ENCODE measurements at regions not wholly inside any gene's neighbourhood (a gene's known extent, or its start where the extent isn't known, plus 50 kb on each side); places are given as distances from the start of the nearest gene placed in this dataset.

DNA sequence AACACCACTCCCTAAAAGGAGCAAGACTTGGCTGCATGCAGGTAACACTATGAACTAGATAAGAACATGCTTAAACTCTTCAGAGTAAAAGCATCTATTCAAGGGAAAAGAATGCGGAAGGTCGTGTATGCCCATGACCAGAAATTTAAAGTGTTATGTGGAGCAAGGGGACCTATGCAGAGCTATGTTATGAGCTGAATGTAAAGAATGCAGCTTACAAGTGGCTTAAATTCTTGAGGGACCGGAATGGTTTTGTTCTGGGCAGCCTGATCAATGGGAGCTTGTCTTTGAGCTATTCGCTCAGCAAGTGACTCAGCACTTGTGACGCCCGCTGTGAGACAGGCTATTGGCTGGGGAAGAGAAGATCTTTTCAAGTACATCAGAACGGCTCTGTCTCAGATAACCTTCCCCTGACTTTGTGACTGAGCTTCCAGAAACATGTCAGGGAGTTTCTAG is 367.5 kb upstream of the THBS1 start:
- H3K27ac Mint-ChIP-seq = peak overlapping the region; percentile 100
- ChIA-PET POLR2A (interaction anchor here (0.9 to 1.2 kb wide), 4 partner anchors 41 to 370 kb away, joined by 3 to 31 read pairs (median 3); partner anchors contain the start of gene THBS1), CTCF (interaction anchor here (0.8 to 1.2 kb wide), 2 partner anchors 59 to 367 kb away, joined by 4 to 16 read pairs; partner anchors contain the start of gene THBS1)
- peak overlapping the region; percentile 31; the same call in 1 of the 2 replicates for H3K4me3 Mint-ChIP-seq
- peaks cover 29% of the 10 kb centered on the region for H3K4me1 Mint-ChIP-seq
- TF ChIP-seq, protein P1, sequence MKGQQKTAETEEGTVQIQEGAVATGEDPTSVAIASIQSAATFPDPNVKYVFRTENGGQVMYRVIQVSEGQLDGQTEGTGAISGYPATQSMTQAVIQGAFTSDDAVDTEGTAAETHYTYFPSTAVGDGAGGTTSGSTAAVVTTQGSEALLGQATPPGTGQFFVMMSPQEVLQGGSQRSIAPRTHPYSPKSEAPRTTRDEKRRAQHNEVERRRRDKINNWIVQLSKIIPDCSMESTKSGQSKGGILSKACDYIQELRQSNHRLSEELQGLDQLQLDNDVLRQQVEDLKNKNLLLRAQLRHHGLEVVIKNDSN (CRISPR knock-in tag; IDR thresholded peaks at IDR 0.05) = no peak
- TF ChIP-seq, protein P2, sequence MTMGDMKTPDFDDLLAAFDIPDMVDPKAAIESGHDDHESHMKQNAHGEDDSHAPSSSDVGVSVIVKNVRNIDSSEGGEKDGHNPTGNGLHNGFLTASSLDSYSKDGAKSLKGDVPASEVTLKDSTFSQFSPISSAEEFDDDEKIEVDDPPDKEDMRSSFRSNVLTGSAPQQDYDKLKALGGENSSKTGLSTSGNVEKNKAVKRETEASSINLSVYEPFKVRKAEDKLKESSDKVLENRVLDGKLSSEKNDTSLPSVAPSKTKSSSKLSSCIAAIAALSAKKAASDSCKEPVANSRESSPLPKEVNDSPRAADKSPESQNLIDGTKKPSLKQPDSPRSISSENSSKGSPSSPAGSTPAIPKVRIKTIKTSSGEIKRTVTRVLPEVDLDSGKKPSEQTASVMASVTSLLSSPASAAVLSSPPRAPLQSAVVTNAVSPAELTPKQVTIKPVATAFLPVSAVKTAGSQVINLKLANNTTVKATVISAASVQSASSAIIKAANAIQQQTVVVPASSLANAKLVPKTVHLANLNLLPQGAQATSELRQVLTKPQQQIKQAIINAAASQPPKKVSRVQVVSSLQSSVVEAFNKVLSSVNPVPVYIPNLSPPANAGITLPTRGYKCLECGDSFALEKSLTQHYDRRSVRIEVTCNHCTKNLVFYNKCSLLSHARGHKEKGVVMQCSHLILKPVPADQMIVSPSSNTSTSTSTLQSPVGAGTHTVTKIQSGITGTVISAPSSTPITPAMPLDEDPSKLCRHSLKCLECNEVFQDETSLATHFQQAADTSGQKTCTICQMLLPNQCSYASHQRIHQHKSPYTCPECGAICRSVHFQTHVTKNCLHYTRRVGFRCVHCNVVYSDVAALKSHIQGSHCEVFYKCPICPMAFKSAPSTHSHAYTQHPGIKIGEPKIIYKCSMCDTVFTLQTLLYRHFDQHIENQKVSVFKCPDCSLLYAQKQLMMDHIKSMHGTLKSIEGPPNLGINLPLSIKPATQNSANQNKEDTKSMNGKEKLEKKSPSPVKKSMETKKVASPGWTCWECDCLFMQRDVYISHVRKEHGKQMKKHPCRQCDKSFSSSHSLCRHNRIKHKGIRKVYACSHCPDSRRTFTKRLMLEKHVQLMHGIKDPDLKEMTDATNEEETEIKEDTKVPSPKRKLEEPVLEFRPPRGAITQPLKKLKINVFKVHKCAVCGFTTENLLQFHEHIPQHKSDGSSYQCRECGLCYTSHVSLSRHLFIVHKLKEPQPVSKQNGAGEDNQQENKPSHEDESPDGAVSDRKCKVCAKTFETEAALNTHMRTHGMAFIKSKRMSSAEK (CRISPR knock-in tag; IDR thresholded peaks at IDR 0.05; ENCODE audit: borderline replicate concordance) = 0 out of 2 replicates have a peak, but pooled peaks have one; percentile 31
- TF ChIP-seq NFE2L1 (CRISPR knock-in tag; IDR thresholded peaks at IDR 0.05) = peak; percentile 98
- TF ChIP-seq TEAD4 (CRISPR knock-in tag; IDR thresholded peaks at IDR 0.05) = peak; percentile 70; the same call in 1 of the 2 replicates
- TF ChIP-seq, protein P3, sequence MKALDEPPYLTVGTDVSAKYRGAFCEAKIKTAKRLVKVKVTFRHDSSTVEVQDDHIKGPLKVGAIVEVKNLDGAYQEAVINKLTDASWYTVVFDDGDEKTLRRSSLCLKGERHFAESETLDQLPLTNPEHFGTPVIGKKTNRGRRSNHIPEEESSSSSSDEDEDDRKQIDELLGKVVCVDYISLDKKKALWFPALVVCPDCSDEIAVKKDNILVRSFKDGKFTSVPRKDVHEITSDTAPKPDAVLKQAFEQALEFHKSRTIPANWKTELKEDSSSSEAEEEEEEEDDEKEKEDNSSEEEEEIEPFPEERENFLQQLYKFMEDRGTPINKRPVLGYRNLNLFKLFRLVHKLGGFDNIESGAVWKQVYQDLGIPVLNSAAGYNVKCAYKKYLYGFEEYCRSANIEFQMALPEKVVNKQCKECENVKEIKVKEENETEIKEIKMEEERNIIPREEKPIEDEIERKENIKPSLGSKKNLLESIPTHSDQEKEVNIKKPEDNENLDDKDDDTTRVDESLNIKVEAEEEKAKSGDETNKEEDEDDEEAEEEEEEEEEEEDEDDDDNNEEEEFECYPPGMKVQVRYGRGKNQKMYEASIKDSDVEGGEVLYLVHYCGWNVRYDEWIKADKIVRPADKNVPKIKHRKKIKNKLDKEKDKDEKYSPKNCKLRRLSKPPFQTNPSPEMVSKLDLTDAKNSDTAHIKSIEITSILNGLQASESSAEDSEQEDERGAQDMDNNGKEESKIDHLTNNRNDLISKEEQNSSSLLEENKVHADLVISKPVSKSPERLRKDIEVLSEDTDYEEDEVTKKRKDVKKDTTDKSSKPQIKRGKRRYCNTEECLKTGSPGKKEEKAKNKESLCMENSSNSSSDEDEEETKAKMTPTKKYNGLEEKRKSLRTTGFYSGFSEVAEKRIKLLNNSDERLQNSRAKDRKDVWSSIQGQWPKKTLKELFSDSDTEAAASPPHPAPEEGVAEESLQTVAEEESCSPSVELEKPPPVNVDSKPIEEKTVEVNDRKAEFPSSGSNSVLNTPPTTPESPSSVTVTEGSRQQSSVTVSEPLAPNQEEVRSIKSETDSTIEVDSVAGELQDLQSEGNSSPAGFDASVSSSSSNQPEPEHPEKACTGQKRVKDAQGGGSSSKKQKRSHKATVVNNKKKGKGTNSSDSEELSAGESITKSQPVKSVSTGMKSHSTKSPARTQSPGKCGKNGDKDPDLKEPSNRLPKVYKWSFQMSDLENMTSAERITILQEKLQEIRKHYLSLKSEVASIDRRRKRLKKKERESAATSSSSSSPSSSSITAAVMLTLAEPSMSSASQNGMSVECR (CRISPR knock-in tag; IDR thresholded peaks at IDR 0.05; ENCODE audit: borderline replicate concordance) = no peak
- peak; percentile 78; the same call in 1 of the 2 replicates for TF ChIP-seq TEAD1 (CRISPR knock-in tag; IDR thresholded peaks at IDR 0.05)
- H3K9me3 Mint-ChIP-seq = peaks cover 13% of the 10 kb centered on the region
- peak; percentile 98 for ATAC-seq
- peak; percentile 89 for DNase-seq (ENCODE audit: low spot score)
- no peaks in the 10 kb centered on the region for H3K27me3 Mint-ChIP-seq (ENCODE audit: low read depth)
- H3K36me3 Mint-ChIP-seq = peaks cover 4% of the 10 kb centered on the region

DNA sequence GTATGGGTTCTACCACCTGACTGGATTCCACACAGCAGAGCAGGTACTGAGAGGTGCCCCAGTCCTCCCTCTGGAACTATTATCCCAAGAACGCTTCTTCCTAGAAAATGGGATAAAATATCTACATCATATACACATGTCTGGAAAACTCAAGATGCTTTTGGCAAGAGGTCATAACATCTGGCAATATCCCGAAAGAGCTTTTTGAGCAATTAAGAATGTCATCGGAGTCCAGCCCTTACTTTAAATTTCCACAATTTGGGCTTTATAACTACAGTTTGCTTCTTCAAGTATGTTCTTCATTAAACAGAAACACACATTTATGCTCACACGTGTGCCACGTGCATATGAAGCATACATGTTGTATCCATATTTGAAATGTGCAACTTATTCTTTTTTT is 365.9 kb upstream of the THBS1 start:
- ChIA-PET CTCF (no interaction called here), POLR2A (interaction anchor here (1.2 kb wide), 1 partner anchor 365 kb away, joined by 3 read pairs; no protein-coding TSS in a partner anchor)
- H3K4me1 Mint-ChIP-seq = peaks cover 29% of the 10 kb centered on the region
- H3K4me3 Mint-ChIP-seq = no peak overlapping the region
- peaks cover 16% of the 10 kb centered on the region for H3K9me3 Mint-ChIP-seq
- DNase-seq (ENCODE audit: low spot score) (no peak), ATAC-seq (no peak)
- H3K36me3 Mint-ChIP-seq = peaks cover 4% of the 10 kb centered on the region
- peak overlapping the region; percentile 79; the same call in 1 of the 2 replicates for H3K27ac Mint-ChIP-seq
- TF ChIP-seq ATF1 (CRISPR knock-in tag; IDR thresholded peaks at IDR 0.05) = no peak
- H3K27me3 Mint-ChIP-seq (ENCODE audit: low read depth) = no peaks in the 10 kb centered on the region

DNA sequence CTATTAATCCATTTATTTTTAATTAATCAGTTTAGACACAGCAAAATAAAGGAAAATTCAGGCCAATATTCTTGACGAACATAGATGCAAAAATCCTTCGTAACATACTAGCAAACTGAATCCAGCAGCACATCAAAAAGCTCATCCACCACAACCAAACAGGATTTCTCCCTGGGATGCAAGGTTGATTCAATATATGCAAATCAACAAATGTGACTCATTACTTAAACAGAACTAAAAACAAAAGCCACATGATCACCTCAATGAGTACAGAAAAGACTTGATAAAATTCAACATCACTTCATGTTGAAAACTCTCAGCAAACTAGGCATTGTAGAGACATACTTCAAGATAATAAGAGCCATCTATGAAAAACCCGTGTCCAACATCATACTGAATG is 364.1 kb upstream of the THBS1 start:
- Mint-ChIP-seq H3K4me3 (no peak overlapping the region), H3K4me1 (peaks cover 29% of the 10 kb centered on the region), H3K9me3 (peaks cover 8% of the 10 kb centered on the region), H3K36me3 (peaks cover 1% of the 10 kb centered on the region), H3K27ac (no peak overlapping the region), H3K27me3 (ENCODE audit: low read depth) (no peaks in the 10 kb centered on the region)
- CTCF ChIA-PET = no interaction called here
- no peak for ATAC-seq
- POLR2A ChIA-PET = no interaction called here
- no peak for DNase-seq (ENCODE audit: low spot score)
- TF ChIP-seq, protein P4, sequence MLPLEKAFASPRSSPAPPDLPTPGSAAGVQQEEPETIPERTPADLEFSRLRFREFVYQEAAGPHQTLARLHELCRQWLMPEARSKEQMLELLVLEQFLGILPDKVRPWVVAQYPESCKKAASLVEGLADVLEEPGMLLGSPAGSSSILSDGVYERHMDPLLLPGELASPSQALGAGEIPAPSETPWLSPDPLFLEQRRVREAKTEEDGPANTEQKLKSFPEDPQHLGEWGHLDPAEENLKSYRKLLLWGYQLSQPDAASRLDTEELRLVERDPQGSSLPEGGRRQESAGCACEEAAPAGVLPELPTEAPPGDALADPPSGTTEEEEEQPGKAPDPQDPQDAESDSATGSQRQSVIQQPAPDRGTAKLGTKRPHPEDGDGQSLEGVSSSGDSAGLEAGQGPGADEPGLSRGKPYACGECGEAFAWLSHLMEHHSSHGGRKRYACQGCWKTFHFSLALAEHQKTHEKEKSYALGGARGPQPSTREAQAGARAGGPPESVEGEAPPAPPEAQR (CRISPR knock-in tag; IDR thresholded peaks at IDR 0.05) = no peak
- TF ChIP-seq ZNF671 (CRISPR knock-in tag; IDR thresholded peaks at IDR 0.05) (no peak), RELA (CRISPR knock-in tag; IDR thresholded peaks at IDR 0.05; ENCODE audit: borderline replicate concordance) (no peak), JUN (CRISPR knock-in tag; IDR thresholded peaks at IDR 0.05) (no peak)
- TF ChIP-seq, protein P5, sequence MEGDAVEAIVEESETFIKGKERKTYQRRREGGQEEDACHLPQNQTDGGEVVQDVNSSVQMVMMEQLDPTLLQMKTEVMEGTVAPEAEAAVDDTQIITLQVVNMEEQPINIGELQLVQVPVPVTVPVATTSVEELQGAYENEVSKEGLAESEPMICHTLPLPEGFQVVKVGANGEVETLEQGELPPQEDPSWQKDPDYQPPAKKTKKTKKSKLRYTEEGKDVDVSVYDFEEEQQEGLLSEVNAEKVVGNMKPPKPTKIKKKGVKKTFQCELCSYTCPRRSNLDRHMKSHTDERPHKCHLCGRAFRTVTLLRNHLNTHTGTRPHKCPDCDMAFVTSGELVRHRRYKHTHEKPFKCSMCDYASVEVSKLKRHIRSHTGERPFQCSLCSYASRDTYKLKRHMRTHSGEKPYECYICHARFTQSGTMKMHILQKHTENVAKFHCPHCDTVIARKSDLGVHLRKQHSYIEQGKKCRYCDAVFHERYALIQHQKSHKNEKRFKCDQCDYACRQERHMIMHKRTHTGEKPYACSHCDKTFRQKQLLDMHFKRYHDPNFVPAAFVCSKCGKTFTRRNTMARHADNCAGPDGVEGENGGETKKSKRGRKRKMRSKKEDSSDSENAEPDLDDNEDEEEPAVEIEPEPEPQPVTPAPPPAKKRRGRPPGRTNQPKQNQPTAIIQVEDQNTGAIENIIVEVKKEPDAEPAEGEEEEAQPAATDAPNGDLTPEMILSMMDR (IDR thresholded peaks at IDR 0.05) = no peak
- TF ChIP-seq, protein P6, sequence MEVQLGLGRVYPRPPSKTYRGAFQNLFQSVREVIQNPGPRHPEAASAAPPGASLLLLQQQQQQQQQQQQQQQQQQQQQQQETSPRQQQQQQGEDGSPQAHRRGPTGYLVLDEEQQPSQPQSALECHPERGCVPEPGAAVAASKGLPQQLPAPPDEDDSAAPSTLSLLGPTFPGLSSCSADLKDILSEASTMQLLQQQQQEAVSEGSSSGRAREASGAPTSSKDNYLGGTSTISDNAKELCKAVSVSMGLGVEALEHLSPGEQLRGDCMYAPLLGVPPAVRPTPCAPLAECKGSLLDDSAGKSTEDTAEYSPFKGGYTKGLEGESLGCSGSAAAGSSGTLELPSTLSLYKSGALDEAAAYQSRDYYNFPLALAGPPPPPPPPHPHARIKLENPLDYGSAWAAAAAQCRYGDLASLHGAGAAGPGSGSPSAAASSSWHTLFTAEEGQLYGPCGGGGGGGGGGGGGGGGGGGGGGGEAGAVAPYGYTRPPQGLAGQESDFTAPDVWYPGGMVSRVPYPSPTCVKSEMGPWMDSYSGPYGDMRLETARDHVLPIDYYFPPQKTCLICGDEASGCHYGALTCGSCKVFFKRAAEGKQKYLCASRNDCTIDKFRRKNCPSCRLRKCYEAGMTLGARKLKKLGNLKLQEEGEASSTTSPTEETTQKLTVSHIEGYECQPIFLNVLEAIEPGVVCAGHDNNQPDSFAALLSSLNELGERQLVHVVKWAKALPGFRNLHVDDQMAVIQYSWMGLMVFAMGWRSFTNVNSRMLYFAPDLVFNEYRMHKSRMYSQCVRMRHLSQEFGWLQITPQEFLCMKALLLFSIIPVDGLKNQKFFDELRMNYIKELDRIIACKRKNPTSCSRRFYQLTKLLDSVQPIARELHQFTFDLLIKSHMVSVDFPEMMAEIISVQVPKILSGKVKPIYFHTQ (CRISPR knock-in tag; IDR thresholded peaks at IDR 0.05) = no peak
- TF ChIP-seq, protein P7, sequence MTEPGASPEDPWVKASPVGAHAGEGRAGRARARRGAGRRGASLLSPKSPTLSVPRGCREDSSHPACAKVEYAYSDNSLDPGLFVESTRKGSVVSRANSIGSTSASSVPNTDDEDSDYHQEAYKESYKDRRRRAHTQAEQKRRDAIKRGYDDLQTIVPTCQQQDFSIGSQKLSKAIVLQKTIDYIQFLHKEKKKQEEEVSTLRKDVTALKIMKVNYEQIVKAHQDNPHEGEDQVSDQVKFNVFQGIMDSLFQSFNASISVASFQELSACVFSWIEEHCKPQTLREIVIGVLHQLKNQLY (CRISPR knock-in tag; IDR thresholded peaks at IDR 0.05) = no peak
